H9 (cell line): ENCODE measurements at regions not wholly inside any gene's neighbourhood (a gene's known extent, or its start where the extent isn't known, plus 50 kb on each side); places are given as distances from the start of the nearest gene placed in this dataset.

Experiments used
- DNase-seq: peaks from one replicate; pipeline ENCODE4 v3.0.0-alpha.2; 2017
- H2AFZ ChIP-seq: one replicate; pipeline ENCODE4 v1.6.1; 2013; ENCODE audit warnings: mild to moderate bottlenecking, low read length, control low read depth, moderate library complexity
- H2AK5ac ChIP-seq: 2 replicates; pipeline ENCODE4 v1.6.1; 2013; ENCODE audit warnings: low read length, control low read depth, mixed read lengths; ENCODE audit not compliant: insufficient read length
- H2BK120ac ChIP-seq: one replicate; pipeline ENCODE4 v1.6.1; 2013; ENCODE audit warnings: low read depth, mild to moderate bottlenecking, low read length, control low read depth, inconsistent platforms; ENCODE audit not compliant: poor library complexity, severe bottlenecking
- H2BK12ac ChIP-seq: 2 replicates; pipeline ENCODE4 v1.6.1; 2013; ENCODE audit warnings: low read length, control low read depth, mixed read lengths, low read depth; ENCODE audit not compliant: insufficient read length
- H2BK15ac ChIP-seq: 2 replicates; pipeline ENCODE4 v1.6.1; 2013; ENCODE audit warnings: low read depth, low read length, control low read depth
- H2BK20ac ChIP-seq: one replicate; pipeline ENCODE4 v1.6.1; 2013; ENCODE audit warnings: low read depth, mild to moderate bottlenecking, low read length, control low read depth, inconsistent platforms; ENCODE audit not compliant: poor library complexity, severe bottlenecking
- H2BK5ac ChIP-seq: 2 replicates; pipeline ENCODE4 v1.6.1; 2013; ENCODE audit warnings: low read length, control low read depth, mixed read lengths; ENCODE audit not compliant: insufficient read length
- H3K14ac ChIP-seq: 2 replicates; pipeline ENCODE4 v1.6.1; 2013; ENCODE audit warnings: low read length, control low read depth; ENCODE audit not compliant: insufficient read depth
- H3K18ac ChIP-seq: 2 replicates; pipeline ENCODE4 v1.6.1; 2013; ENCODE audit warnings: low read depth, mild to moderate bottlenecking, mixed read lengths, low read length, control low read depth; ENCODE audit not compliant: insufficient read length
- H3K23ac ChIP-seq: 2 replicates; pipeline ENCODE4 v1.6.1; 2013; ENCODE audit warnings: low read length, control low read depth, mixed read lengths, low read depth; ENCODE audit not compliant: insufficient read length
- H3K23me2 ChIP-seq: 2 replicates; pipeline ENCODE4 v1.6.1; 2013; ENCODE audit warnings: low read depth, mild to moderate bottlenecking, mixed read lengths, low read length, control low read depth; ENCODE audit not compliant: insufficient read length, poor library complexity, severe bottlenecking
- H3K27ac ChIP-seq: 2 replicates; pipeline ENCODE4 v1.5.1; 2013; ENCODE audit warnings: low read length, control low read depth, mixed read lengths, low read depth; ENCODE audit not compliant: insufficient read length
- H3K27me3 ChIP-seq: 2 replicates; pipeline ENCODE4 v1.6.1; 2013; ENCODE audit warnings: low read length, control low read depth, inconsistent platforms; ENCODE audit not compliant: insufficient read depth
- H3K4ac ChIP-seq: 2 replicates; pipeline ENCODE4 v1.6.1; 2013; ENCODE audit warnings: low read depth, mild to moderate bottlenecking, control low read depth, inconsistent platforms, low read length, moderate library complexity
- H3K4me1 ChIP-seq: 2 replicates; pipeline ENCODE4 v1.6.1; 2013; ENCODE audit warnings: low read length, control low read depth, inconsistent platforms; ENCODE audit not compliant: insufficient read depth
- H3K4me2 ChIP-seq: 2 replicates; pipeline ENCODE4 v1.6.1; 2013; ENCODE audit warnings: low read length, control low read depth, mixed read lengths; ENCODE audit not compliant: insufficient read length, insufficient read depth
- H3K56ac ChIP-seq: 2 replicates; pipeline ENCODE4 v1.6.1; 2013; ENCODE audit warnings: low read depth, mild to moderate bottlenecking, mixed read lengths, low read length, control low read depth; ENCODE audit not compliant: insufficient read length
- H3K79me1 ChIP-seq: 2 replicates; pipeline ENCODE4 v1.6.1; 2013; ENCODE audit warnings: low read depth, mild to moderate bottlenecking, moderate library complexity, low read length, control low read depth, inconsistent platforms; ENCODE audit not compliant: insufficient read depth, poor library complexity, severe bottlenecking
- H3K79me2 ChIP-seq: 2 replicates; pipeline ENCODE4 v1.6.1; 2013; ENCODE audit warnings: low read length, control low read depth, inconsistent platforms; ENCODE audit not compliant: insufficient read depth
- H3K9ac ChIP-seq: 2 replicates; pipeline ENCODE4 v1.6.1; 2013; ENCODE audit warnings: low read length, control low read depth, mixed read lengths; ENCODE audit not compliant: insufficient read length; ENCODE audit errors: extremely low read depth
- H3K9me3 ChIP-seq: one replicate; pipeline ENCODE4 v1.6.1; 2013; ENCODE audit warnings: low read depth, low read length, inconsistent platforms; ENCODE audit not compliant: control insufficient read depth
- H3T11ph ChIP-seq: one replicate; pipeline ENCODE4 v1.6.1; 2013; ENCODE audit warnings: mild to moderate bottlenecking, low read length, control low read depth, inconsistent platforms
- H4K20me1 ChIP-seq: one replicate; pipeline ENCODE4 v1.6.1; 2013; ENCODE audit not compliant: control insufficient read depth, insufficient read length, insufficient read depth
- H4K5ac ChIP-seq: 2 replicates; pipeline ENCODE4 v1.6.1; 2013; ENCODE audit warnings: low read depth, mild to moderate bottlenecking, mixed read lengths, low read length, control low read depth; ENCODE audit not compliant: insufficient read length
- H4K8ac ChIP-seq: replicated peaks from 2 replicates; pipeline ENCODE4 v1.6.1; 2013; ENCODE audit warnings: low read length, control low read depth, mixed read lengths, low read depth; ENCODE audit not compliant: insufficient read length
- H4K91ac ChIP-seq: 2 replicates; pipeline ENCODE4 v1.6.1; 2013; ENCODE audit warnings: low read depth, mild to moderate bottlenecking, moderate library complexity, mixed read lengths, low read length, control low read depth; ENCODE audit not compliant: insufficient read length
- H3K27ac Mint-ChIP-seq, 3 experiments: 2 replicates in 2 of 3; 3 replicates in 1 of 3; pipeline ENCODE4 v1.8.0; 2020 to 2021; ENCODE audit warnings: mixed read lengths in 3 of 3, mild to moderate bottlenecking in 1 of 3, moderate library complexity in 1 of 3
- H3K27me3 Mint-ChIP-seq: 2 replicates; pipeline ENCODE4 v1.8.0; 2021; ENCODE audit warnings: low read depth, mild to moderate bottlenecking, moderate library complexity, mixed read lengths
- H3K36me3 Mint-ChIP-seq, 3 experiments: 2 replicates in 2 of 3; 3 replicates in 1 of 3; pipeline ENCODE4 v1.8.0; 2020 to 2021; ENCODE audit warnings: low read depth in 3 of 3, mixed read lengths in 3 of 3; ENCODE audit not compliant: insufficient read depth in 1 of 3
- H3K4me1 Mint-ChIP-seq, 2 experiments: 2 replicates each; pipeline ENCODE4 v1.8.0; 2020; ENCODE audit warnings: mixed read lengths in 2 of 2
- H3K4me3 Mint-ChIP-seq, 2 experiments: 2 replicates in 1 of 2; 3 replicates in 1 of 2; pipeline ENCODE4 v1.8.0; 2020 to 2021; ENCODE audit warnings: mild to moderate bottlenecking in 2 of 2, mixed read lengths in 2 of 2, moderate library complexity in 1 of 2
- H3K9me3 Mint-ChIP-seq, 2 experiments: 2 replicates in 1 of 2; 3 replicates in 1 of 2; pipeline ENCODE4 v1.8.0; 2020; ENCODE audit warnings: mild to moderate bottlenecking in 2 of 2, mixed read lengths in 2 of 2, moderate library complexity in 1 of 2
- CTCF ChIP-seq: fragments of 200-600 bp; sonication (generic); conservative IDR thresholded peaks from 3 replicates; pipeline ENCODE4 v1.8.0; 2021; ENCODE audit warnings: antibody characterized with exemption, mild to moderate bottlenecking
- WGBS: extraction: QIAGEN DNeasy Blood & Tissue Kit; methylation state at CpG from one replicate; pipeline ENCODE4 v1.1.7; 2013; ENCODE audit warnings: missing lambda C conversion rate, low lambda C conversion rate, mixed read lengths; ENCODE audit not compliant: insufficient read length; ENCODE audit errors: extremely low coverage; 5-methylcytosine and 5-hydroxymethylcytosine counted together

GRCh38 chr11:42296910-42297309 is 837.5 kb upstream of the LRRC4C start:
- no peak overlapping the region for H2BK20ac ChIP-seq
- no peak overlapping the region for H3K27ac ChIP-seq
- no peak overlapping the region for H2AK5ac ChIP-seq
- no peak overlapping the region for H3K4me3 Mint-ChIP-seq
- peaks cover 0 to 3% of the 10 kb centered on the region in 2 experiments; a peak in 2 of 5 replicates for H3K9me3 Mint-ChIP-seq
- H2AFZ ChIP-seq = no peak overlapping the region
- H3K56ac ChIP-seq = no peak overlapping the region
- no peak overlapping the region for H4K91ac ChIP-seq
- H3K4me1 ChIP-seq = no peaks in the 10 kb centered on the region
- no peak overlapping the region for H3K4ac ChIP-seq
- no peaks in the 10 kb centered on the region for H3K23me2 ChIP-seq
- no peak overlapping the region for H3K4me2 ChIP-seq
- no peak overlapping the region for H2BK120ac ChIP-seq
- H3K36me3 Mint-ChIP-seq = no peaks in the 10 kb centered on the region
- TF ChIP-seq CTCF = no peak
- no peaks in the 10 kb centered on the region for H3K27me3 ChIP-seq
- H4K5ac ChIP-seq = no peak overlapping the region
- no peaks in the 10 kb centered on the region for H3K4me1 Mint-ChIP-seq
- H3K79me1 ChIP-seq = no peaks in the 10 kb centered on the region
- no peak overlapping the region for H3K23ac ChIP-seq
- no peak overlapping the region for H2BK15ac ChIP-seq
- no peak overlapping the region for H3K18ac ChIP-seq
- H2BK12ac ChIP-seq = no peak overlapping the region
- H4K8ac ChIP-seq = no peak overlapping the region
- no peak overlapping the region for H3K9ac ChIP-seq
- H3T11ph ChIP-seq = no peak overlapping the region
- no peaks in the 10 kb centered on the region for H3K9me3 ChIP-seq
- H3K14ac ChIP-seq = no peak overlapping the region
- no peak overlapping the region for H3K27ac Mint-ChIP-seq
- no peak for DNase-seq
- no peaks in the 10 kb centered on the region for H3K27me3 Mint-ChIP-seq
- no peaks in the 10 kb centered on the region for H4K20me1 ChIP-seq
- no CpG with 5 or more reads among the region's 1 CpG for WGBS
- no peak overlapping the region for H2BK5ac ChIP-seq
- no peaks in the 10 kb centered on the region for H3K79me2 ChIP-seq
